Ishikawa (cell line): ENCODE measurements at regions not wholly inside any gene's neighbourhood (a gene's known extent, or its start where the extent isn't known, plus 50 kb on each side); places are given as distances from the start of the nearest gene placed in this dataset.

Experiments used
- CEBPB ChIP-seq: IDR thresholded peaks from 2 replicates; pipeline ENCODE4 v1.6.1; 2012
- CREB1 ChIP-seq: IDR thresholded peaks from 2 replicates; pipeline ENCODE4 v1.6.1; 2012; ENCODE audit warnings: low read depth
- EGR1 ChIP-seq: IDR thresholded peaks from 2 replicates; pipeline ENCODE4 v1.6.1; 2012
- EP300 ChIP-seq: IDR thresholded peaks from 2 replicates; pipeline ENCODE4 v1.6.1; 2012; ENCODE audit warnings: borderline replicate concordance
- FOXM1 ChIP-seq: IDR thresholded peaks from 2 replicates; pipeline ENCODE4 v1.6.1; 2012; ENCODE audit warnings: low read depth, borderline replicate concordance
- MAX ChIP-seq: IDR thresholded peaks from 2 replicates; pipeline ENCODE4 v1.6.1; 2012
- NFIC ChIP-seq: IDR thresholded peaks from 2 replicates; pipeline ENCODE4 v1.6.1; 2012
- RAD21 ChIP-seq: IDR thresholded peaks from 2 replicates; pipeline ENCODE4 v1.6.1; 2012; ENCODE audit warnings: low read depth
- REST ChIP-seq: IDR thresholded peaks from 2 replicates; pipeline ENCODE4 v1.6.1; 2012; ENCODE audit warnings: low read depth, mild to moderate bottlenecking
- TAF1 ChIP-seq: IDR thresholded peaks from 2 replicates; pipeline ENCODE4 v1.6.1; 2012; ENCODE audit warnings: low read depth, mild to moderate bottlenecking
- TCF12 ChIP-seq: IDR thresholded peaks from 2 replicates; pipeline ENCODE4 v1.6.1; 2012; ENCODE audit warnings: low read depth
- TEAD4 ChIP-seq: IDR thresholded peaks from 2 replicates; pipeline ENCODE4 v1.6.1; 2012
- USF1 ChIP-seq: IDR thresholded peaks from 2 replicates; pipeline ENCODE4 v1.6.1; 2012
- YY1 ChIP-seq: IDR thresholded peaks from 2 replicates; pipeline ENCODE4 v1.6.1; 2012; ENCODE audit warnings: low read depth
- ZBTB7A ChIP-seq: IDR thresholded peaks from 2 replicates; pipeline ENCODE4 v1.6.1; 2012; ENCODE audit warnings: low read depth

GRCh38 chr13:59277106-59277505 is 886.6 kb downstream of the DIAPH3 start:
- TF ChIP-seq TAF1, result no peak
- TF ChIP-seq TCF12, result no peak
- TF ChIP-seq EGR1, result no peak
- no peak for TF ChIP-seq TEAD4
- no peak for TF ChIP-seq NFIC
- TF ChIP-seq FOXM1, result no peak
- no peak for TF ChIP-seq YY1
- TF ChIP-seq REST, result no peak

- no peak for TF ChIP-seq YY1
- TF ChIP-seq CREB1, result no peak
- TF ChIP-seq MAX, result no peak
- no peak for TF ChIP-seq NFIC
- TF ChIP-seq TCF12, result no peak
- TF ChIP-seq ZBTB7A, result no peak
Measured at GRCh38 chr13:59279028-59279427, 884.7 kb downstream of the DIAPH3 start.

- TF ChIP-seq CREB1 (no peak), FOXM1 (no peak), TCF12 (no peak), TEAD4 (no peak), USF1 (no peak), EP300 (no peak), NFIC (no peak), MAX (no peak), CEBPB (no peak), REST (no peak), YY1 (no peak), EGR1 (no peak), TAF1 (no peak), RAD21 (no peak), ZBTB7A (no peak)
Measured at GRCh38 chr13:59279576-59279975, 884.2 kb downstream of the DIAPH3 start.

GRCh38 chr13:59280297-59280696 is 883.4 kb downstream of the DIAPH3 start:
- TF ChIP-seq EGR1, result no peak
- TF ChIP-seq YY1, result no peak
- TF ChIP-seq TAF1, result no peak

GRCh38 chr13:59281453-59281852 is 882.3 kb downstream of the DIAPH3 start:
- TF ChIP-seq TCF12, result no peak
- no peak for TF ChIP-seq EGR1
- no peak for TF ChIP-seq CEBPB
- TF ChIP-seq YY1, result no peak
- no peak for TF ChIP-seq EP300
- no peak for TF ChIP-seq CREB1
- no peak for TF ChIP-seq USF1
- TF ChIP-seq TEAD4, result no peak
- no peak for TF ChIP-seq RAD21
- no peak for TF ChIP-seq REST
- no peak for TF ChIP-seq ZBTB7A
- no peak for TF ChIP-seq MAX
- no peak for TF ChIP-seq FOXM1
- no peak for TF ChIP-seq NFIC
- TF ChIP-seq TAF1, result no peak
